Hematopoietic multipotent progenitor cell treated with erythropoietin and hydrocortisone succinate and interleukin-3 and kit ligand, for 8 days (in vitro differentiated cells): ENCODE measurements at regions not wholly inside any gene's neighbourhood (a gene's known extent, or its start where the extent isn't known, plus 50 kb on each side); places are given as distances from the start of the nearest gene placed in this dataset.
A peak's percentile ranks its signal among the peaks of the same experiment; 100 is the strongest.
"Not testable (repeated sequence)": the region's sequence is repeated elsewhere in the genome, so short reads cannot be mapped to it uniquely, and the experiment has no call there.

Experiments
- DNase-seq: peaks from one replicate; pipeline ENCODE4 v3.0.0-alpha.2; 2015

DNA sequence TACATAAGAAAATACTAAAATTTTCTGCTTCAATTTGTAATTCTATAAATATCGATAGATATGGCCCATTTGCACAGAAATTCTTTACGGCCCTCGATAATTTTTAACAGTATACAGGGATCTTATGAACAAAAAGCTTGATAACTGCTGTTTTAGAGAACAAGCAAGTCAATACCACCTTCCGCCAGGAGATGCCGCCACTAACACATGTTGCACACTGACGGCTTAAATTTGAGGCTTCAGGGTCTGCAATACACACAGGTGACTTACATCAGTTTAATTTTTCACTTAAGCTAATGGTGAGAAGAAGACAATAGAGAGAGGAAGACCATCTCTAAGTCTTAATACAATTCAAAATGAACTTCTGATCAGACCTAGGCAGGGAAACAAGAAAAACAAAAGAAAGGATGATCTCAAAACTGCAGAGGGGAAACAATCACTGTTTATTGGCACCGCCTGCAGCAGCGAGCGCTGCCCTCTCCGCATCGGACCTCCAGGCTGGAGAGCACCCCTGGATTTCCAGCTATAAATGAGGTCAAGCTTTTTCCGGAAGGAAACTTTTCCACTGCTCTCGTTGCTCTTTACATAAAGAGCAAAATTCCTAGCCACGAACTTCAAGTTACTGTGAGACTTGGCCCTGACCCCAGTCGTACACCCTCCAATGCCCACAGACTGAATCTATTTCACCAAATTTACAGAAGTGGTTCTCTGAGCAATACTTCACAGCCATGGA lies 53.9 kb downstream of the OTOR start:
- peak; percentile 57 for DNase-seq

GRCh38 chr20:16802652-16802935 lies 54.4 kb downstream of the OTOR start:
- no peak for DNase-seq

DNA sequence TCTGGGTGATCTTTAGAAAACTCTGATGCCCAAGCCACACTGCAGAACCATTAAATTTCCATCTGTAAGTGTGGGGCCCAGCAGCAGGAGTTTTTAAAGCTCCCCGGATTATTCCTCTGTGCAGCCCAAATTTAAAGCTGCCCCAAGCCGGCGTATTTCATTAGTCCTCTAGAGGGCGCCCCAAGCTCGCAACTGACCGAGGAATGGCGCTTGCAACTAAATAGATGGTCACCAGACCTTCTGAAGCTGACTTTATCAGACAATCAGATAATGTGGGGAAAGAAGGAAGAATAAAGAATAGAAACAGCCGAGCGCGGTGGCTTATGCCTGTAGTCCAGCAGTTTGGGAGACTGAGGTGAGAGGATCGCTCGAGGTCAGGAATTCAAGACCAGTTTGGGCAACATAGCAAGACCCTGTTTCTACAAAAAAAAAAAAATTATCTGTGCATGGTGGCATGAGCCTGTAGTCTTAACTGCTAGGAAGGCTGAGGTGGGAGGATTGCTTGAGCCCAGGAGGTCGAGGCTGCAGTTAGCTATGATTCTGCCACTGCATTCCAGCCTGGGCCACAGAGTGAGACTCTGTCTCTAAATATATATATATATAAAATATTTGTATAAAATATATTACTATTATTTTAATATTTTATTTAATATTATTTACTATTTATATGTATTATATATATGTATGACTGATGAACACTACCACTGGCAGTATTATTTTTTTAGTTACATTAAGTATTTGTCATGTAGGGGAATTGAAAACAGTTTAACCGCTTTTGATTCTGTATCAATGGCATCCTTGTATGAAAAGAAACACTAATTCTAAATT lies 56.0 kb downstream of the OTOR start:
- DNase-seq, result peak; percentile 66

DNA sequence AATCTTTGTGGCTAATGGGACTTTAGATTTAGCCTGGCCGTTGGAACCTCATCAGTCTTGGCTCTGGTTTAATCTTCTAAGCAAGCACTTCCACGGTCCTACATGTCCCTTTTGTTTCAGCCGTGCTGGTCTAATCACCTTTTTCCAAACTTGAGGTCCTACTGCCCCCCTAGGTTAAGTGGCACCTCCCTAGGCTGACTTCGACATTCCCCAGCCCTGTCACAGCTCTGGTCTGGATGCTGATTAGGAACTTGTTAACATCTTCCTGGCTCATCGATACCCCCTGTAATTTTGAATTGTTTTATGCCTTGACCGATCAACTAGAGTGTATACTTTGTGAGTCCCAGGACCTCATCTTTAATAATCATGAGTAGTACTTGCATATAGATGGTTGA lies 56.6 kb downstream of the OTOR start:
- no peak for DNase-seq

- no peak for DNase-seq
These were observed 57.9 kb downstream of the OTOR start for GRCh38 chr20:16806061-16806460.

- no peak for DNase-seq
These were observed 58.7 kb downstream of the OTOR start for GRCh38 chr20:16806886-16807285.

DNA sequence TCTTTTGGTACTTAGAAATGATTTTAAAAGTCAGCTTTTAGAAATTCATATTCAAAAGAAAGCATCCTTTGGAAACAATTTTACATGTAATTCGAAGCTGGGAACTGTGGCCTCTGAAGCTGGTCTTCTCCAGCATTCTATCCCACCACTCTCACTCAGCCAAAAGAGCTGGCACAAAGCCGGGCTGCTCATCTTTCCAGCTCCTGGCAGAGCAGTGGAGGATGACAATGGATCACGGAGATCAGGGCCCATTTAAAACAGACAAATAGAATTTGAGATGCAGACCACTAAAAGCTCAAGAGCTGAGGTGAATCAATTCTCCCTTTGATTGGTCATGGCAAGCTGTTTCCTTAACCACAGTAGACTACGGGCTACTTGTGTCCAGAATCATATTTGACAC lies 60.6 kb downstream of the OTOR start:
- DNase-seq, result no peak

- DNase-seq, result no peak
These were observed 62.1 kb downstream of the OTOR start for GRCh38 chr20:16810216-16810615.

DNA sequence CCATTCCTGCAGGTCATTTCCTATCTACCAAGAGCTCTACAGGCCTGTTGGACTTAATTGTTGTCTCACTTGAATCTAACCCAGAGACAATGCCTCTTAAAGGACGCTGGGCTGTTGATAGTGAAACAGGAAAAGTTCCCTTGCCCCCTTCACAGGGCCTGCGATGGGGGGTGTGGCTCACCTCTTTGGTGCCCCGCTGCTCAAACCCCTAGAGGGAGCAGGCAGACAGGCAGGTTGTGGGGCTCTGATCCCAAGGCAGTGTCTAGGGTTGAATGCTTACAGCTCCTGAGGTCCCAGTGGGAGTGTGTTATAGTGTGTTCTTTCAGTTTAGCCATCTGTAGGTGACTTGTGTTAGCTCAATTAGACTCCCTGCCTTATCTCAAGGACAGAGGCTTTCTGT lies 68.0 kb downstream of the OTOR start:
- no peak for DNase-seq

GRCh38 chr20:16819483-16819882 lies 71.3 kb downstream of the OTOR start:
- no peak for DNase-seq

DNA sequence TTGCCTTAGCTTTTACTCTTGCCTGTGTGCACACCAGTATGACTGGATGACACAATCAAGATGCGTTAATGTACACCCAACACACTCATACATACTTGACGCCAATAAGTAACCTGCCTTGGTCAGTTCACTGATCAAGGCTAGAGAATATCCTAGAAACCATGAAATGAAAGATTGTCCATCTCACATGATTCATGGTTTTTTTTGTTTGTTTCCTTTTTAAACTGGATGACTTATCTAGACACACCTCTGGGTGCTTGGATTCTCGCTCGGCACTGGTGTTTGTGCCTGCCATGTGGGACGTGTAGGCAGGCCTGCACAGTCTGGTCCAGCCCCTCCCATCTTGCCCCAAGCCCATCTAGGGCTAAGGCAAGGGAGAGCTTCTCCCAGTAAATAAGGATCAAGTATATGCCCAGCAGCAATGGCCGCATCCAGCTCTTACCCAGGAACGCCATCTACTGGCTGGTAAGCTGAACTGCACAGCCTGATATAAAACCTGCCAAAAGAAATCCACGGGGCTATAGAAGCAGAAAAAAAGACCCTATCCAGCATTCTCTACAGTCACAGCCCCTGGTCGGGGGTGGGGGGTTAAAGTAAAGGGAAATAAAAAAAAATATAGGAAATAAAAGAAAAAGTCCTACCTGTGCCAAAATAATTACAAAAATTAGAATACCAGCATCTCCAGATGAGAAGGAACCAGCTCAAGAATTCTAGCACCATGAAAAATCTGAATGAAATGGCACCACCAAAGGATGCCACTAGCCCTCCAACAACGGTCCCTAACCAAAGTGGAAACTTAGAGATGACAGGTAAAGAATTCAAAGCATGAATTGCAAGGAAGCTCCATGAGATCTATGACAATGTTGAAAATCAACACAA lies 73.3 kb downstream of the OTOR start:
- peak; percentile 53 for DNase-seq

GRCh38 chr20:16824664-16825063 lies 76.5 kb downstream of the OTOR start:
- no peak for DNase-seq

DNA sequence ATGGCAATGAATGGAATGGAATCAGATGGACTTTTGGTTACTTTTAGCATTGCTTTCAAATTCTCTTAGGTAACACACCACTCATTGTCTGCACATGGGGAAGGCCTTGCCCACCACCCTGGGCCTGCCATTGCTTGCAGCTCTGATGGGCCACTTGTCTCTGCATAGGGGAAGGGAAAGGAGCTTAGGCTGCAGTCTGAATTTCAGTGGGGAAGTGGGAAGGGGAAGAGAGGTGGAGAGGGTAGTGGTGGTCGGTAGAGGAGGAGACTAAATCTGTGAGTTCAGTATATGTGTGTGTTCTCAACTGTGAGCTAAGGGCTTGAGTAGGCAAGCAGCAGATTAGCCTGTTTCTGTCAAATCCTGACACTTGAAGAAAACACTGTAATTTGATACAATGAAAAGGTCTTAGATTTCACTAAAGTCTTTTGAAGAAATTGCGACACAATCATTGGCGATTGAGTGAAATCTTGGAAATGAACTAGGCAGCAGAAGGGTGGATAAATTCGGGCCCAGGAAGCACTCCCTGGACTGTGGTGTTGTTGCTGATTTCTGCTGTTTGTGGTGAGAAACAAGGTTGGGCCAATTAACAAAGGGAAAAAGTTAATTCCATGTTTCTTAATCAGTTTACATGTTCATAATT lies 80.6 kb downstream of the OTOR start:
- no peak for DNase-seq

DNA sequence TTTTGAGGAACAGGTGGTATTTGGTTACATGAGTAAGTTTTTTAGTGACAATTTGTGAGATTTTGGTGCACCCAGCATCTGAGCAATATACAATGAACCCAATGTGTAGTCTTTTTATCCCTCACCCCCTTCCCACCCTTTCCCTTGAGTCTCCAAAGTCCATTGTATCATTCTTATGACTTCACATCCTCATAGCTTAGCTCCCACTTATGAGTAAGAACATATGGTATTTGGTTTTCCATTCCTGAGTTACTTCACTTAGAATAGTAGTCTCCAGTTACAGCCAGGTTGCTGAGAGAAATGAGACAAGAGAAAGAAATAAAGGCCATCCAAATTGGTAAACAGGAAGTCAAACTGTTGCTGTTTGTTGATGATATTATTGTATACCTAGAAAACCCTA lies 87.5 kb downstream of the OTOR start:
- DNase-seq, result not testable (repeated sequence)

- no peak for DNase-seq
These were observed 94.4 kb downstream of the OTOR start for GRCh38 chr20:16842486-16843120.

GRCh38 chr20:16844406-16844805 lies 96.2 kb downstream of the OTOR start:
- no peak for DNase-seq

DNA sequence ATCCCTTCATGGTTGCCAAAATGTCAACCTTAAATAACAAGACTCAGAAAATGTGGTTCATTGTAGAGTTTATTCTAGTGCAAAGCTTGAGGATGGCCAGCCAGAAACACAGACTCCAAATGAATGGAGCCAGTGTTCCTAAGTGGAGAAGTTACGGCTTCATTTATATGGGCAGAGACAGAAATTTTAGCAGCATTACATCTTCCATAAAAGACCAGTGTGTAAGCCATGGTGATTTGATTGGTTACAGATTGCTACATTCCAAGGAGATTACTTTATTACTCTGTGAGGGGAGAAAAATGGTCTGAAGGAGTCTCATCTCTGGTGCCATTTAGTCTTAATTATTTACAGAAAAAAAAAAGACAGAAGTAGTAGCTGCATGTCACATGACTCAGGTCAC lies 97.8 kb downstream of the OTOR start:
- DNase-seq, result no peak

DNA sequence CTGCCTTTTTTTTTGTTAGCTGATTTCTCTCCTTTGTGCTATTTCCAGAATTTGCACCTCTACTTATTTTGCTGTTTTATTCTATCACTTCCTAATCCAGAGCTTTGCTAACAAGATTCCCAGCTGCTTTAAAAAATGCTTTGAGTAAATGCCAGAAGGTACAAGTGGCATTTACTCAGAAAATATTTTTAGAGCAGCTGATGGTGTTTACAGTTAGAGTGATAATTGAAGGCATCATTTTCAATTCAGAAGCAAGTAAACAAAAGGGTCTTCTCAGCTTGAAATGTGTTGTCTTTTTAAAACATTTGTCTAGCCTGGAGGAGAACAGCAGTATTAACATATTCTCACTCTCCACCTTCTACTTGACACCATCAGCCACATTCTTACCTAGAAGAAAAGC lies 99.9 kb downstream of the OTOR start:
- no peak for DNase-seq

- DNase-seq, result no peak
These were observed 100.4 kb downstream of the OTOR start for GRCh38 chr20:16848526-16848925.

GRCh38 chr20:16860914-16861313 lies 112.8 kb downstream of the OTOR start:
- no peak for DNase-seq

GRCh38 chr20:16861708-16862107 lies 113.5 kb downstream of the OTOR start:
- DNase-seq, result no peak

DNA sequence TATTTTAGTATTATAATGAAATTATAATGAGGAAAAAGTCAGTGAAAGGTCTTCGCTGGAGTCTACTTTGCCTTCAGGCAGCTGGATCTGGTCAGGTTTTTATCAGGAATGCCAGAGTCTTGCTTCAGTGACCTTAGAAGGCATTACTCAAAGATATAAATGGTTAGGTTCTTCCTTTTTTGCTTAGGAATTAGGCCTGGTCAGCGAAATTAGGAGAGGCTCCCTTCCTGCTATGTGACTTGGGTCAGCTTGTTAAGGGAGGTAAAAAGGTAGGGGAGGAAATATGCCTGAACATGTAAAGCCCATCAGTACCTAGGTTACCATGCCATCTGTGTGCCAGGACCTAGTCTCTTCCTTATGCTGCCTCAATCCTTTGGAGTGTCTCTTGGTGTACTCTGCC lies 115.1 kb downstream of the OTOR start:
- DNase-seq, result no peak

DNA sequence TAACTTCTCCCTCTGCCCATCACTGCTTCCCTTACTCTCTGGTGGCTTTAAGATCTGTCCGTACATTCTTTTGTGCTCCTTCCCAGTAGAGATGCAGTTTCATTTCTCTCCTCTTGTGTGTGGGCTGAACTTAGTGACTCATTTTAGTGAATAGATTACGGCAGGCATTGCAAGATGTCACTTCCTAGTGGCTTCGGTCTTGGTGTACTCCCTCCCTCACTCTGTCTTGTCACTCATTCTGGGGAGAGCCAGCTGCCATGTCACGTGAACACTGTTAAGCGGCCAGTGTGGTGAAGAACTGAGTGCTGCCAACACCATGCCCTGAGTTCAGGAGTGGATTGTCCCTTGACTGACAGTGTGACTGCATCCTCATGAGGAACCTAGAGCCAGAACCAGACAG lies 115.9 kb downstream of the OTOR start:
- no peak for DNase-seq
